Endothelial cell of umbilical vein (primary cell): ENCODE measurements at regions not wholly inside any gene's neighbourhood (a gene's known extent, or its start where the extent isn't known, plus 50 kb on each side); places are given as distances from the start of the nearest gene placed in this dataset.

Experiments
- CTCF ChIP-seq, 2 donors: IDR thresholded peaks; 1 replicate in 1 of 2; 2 replicates in 1 of 2; pipeline ENCODE4 v1.5.1; 2011; ENCODE audit warnings: low read length in 2 of 2, mild to moderate bottlenecking in 2 of 2, moderate library complexity in 2 of 2, control low read depth in 1 of 2, inconsistent platforms in 1 of 2, low read depth in 1 of 2; ENCODE audit not compliant: insufficient read depth in 1 of 2; ENCODE audit errors: extremely low read depth in 1 of 2
- EZH2 ChIP-seq: IDR thresholded peaks from 2 replicates; pipeline ENCODE4 v1.6.1; 2012; ENCODE audit warnings: borderline replicate concordance, low read depth, mild to moderate bottlenecking, moderate library complexity, low read length, inconsistent platforms; ENCODE audit not compliant: severe bottlenecking
- POLR2A ChIP-seq: IDR thresholded peaks from 2 replicates; pipeline ENCODE4 v1.6.1; 2012; ENCODE audit warnings: low read depth, mild to moderate bottlenecking, control low read depth, low read length

GRCh38 chr13:100837631-100838030 is 163.0 kb upstream of the TMTC4 start:
- TF ChIP-seq CTCF (IDR thresholded peaks at IDR 0.05; ENCODE audit: extremely low read depth in 1 of 2, insufficient read depth in 1 of 2, low read depth in 1 of 2, low read length in 2 of 2) (no peak), POLR2A (no peak), EZH2 (no peak)
